GM23338 (cell line): ENCODE measurements at regions not wholly inside any gene's neighbourhood (a gene's known extent, or its start where the extent isn't known, plus 50 kb on each side); places are given as distances from the start of the nearest gene placed in this dataset.

ENCODE experiments used
- ATAC-seq: fragments of 200-7000 bp; cut with Tn5 transposase; 3 replicates; pipeline ENCODE4 v1.9.1; 2020
- DNase-seq: peaks from one replicate; pipeline ENCODE4 v3.0.0-alpha.2; 2015; ENCODE audit warnings: low spot score
- H2AFZ ChIP-seq: fragments of 200-600 bp; sonication (generic); 2 replicates; pipeline ENCODE4 v1.8.0; 2016; ENCODE audit warnings: antibody characterized with exemption, mild to moderate bottlenecking, moderate library complexity
- H3F3A ChIP-seq: fragments of 200-600 bp; sonication (generic); replicated peaks from 2 replicates; pipeline ENCODE4 v1.8.0; 2017; ENCODE audit warnings: antibody characterized with exemption, mixed run types, low read depth
- H3K27ac ChIP-seq: fragments of 200-600 bp; sonication (generic); 2 replicates; pipeline ENCODE4 v1.6.1; 2016; ENCODE audit warnings: low read depth
- H3K27me3 ChIP-seq: fragments of 200-600 bp; sonication (generic); 2 replicates; pipeline ENCODE4 v1.8.0; 2016; ENCODE audit warnings: mild to moderate bottlenecking, mixed run types, moderate library complexity; ENCODE audit not compliant: insufficient read depth
- H3K36me3 ChIP-seq: fragments of 200-600 bp; sonication (generic); 2 replicates; pipeline ENCODE4 v1.8.0; 2016; ENCODE audit warnings: mild to moderate bottlenecking; ENCODE audit not compliant: insufficient read depth
- H3K4me1 ChIP-seq: fragments of 200-600 bp; sonication (generic); 2 replicates; pipeline ENCODE4 v1.8.0; 2016; ENCODE audit warnings: mild to moderate bottlenecking, moderate library complexity; ENCODE audit not compliant: insufficient read depth
- H3K4me2 ChIP-seq: fragments of 200-600 bp; sonication (generic); 2 replicates; pipeline ENCODE4 v1.7.1; 2017; ENCODE audit warnings: mixed run types
- H3K4me3 ChIP-seq: fragments of 200-600 bp; sonication (generic); 2 replicates; pipeline ENCODE4 v1.6.1; 2016; ENCODE audit warnings: mixed run types
- H3K79me2 ChIP-seq: fragments of 200-600 bp; sonication (generic); replicated peaks from 2 replicates; pipeline ENCODE4 v1.8.0; 2017; ENCODE audit warnings: mild to moderate bottlenecking; ENCODE audit not compliant: insufficient read depth
- H3K9me2 ChIP-seq: fragments of 200-600 bp; sonication (generic); 2 replicates; pipeline ENCODE4 v1.8.0; 2017; ENCODE audit not compliant: insufficient read depth
- H4K20me1 ChIP-seq: fragments of 200-600 bp; sonication (generic); replicated peaks from 2 replicates; pipeline ENCODE4 v1.8.0; 2017; ENCODE audit warnings: mild to moderate bottlenecking; ENCODE audit not compliant: insufficient read depth
- H3K27ac Mint-ChIP-seq: 2 replicates; pipeline ENCODE4 v1.8.0; 2020; ENCODE audit warnings: inconsistent platforms, mild to moderate bottlenecking, moderate library complexity, mixed read lengths
- H3K27me3 Mint-ChIP-seq: 3 replicates; pipeline ENCODE4 v1.8.0; 2022; ENCODE audit warnings: low read depth, mild to moderate bottlenecking, moderate library complexity, mixed read lengths, inconsistent platforms; ENCODE audit not compliant: insufficient read depth, poor library complexity
- H3K36me3 Mint-ChIP-seq: 3 replicates; pipeline ENCODE4 v1.8.0; 2021; ENCODE audit warnings: low read depth, mild to moderate bottlenecking, inconsistent platforms, moderate library complexity, mixed read lengths
- H3K4me1 Mint-ChIP-seq: 3 replicates; pipeline ENCODE4 v1.8.0; 2020; ENCODE audit warnings: mild to moderate bottlenecking, inconsistent platforms, mixed read lengths
- H3K4me3 Mint-ChIP-seq: 3 replicates; pipeline ENCODE4 v1.8.0; 2021; ENCODE audit warnings: moderate library complexity, mild to moderate bottlenecking, inconsistent platforms, mixed read lengths
- H3K9me3 Mint-ChIP-seq: 3 replicates; pipeline ENCODE4 v1.8.0; 2020; ENCODE audit warnings: moderate library complexity, mild to moderate bottlenecking, inconsistent platforms, mixed read lengths
- CREB1 ChIP-seq: fragments of 250-450 bp; sonication (Bioruptor Pico); IDR thresholded peaks from 2 replicates; pipeline ENCODE4 v1.5.0; 2020; ENCODE audit warnings: low read depth, mild to moderate bottlenecking, moderate library complexity
- EZH2 ChIP-seq: fragments of 200-600 bp; sonication (generic); IDR thresholded peaks from one replicate; pipeline ENCODE4 v1.8.0; 2017; ENCODE audit warnings: antibody characterized with exemption, mild to moderate bottlenecking, low read depth; ENCODE audit not compliant: unreplicated experiment
- NANOG ChIP-seq: IDR thresholded peaks from 2 replicates; pipeline ENCODE4 v1.6.1; 2016; ENCODE audit warnings: antibody characterized with exemption, borderline replicate concordance
- POLR2AphosphoS5 ChIP-seq: IDR thresholded peaks from 2 replicates; pipeline ENCODE4 v1.6.1; 2016; ENCODE audit warnings: antibody characterized with exemption, low read depth
- STAT1 ChIP-seq: IDR thresholded peaks from one replicate; pipeline ENCODE4 v1.6.1; 2016; ENCODE audit warnings: antibody characterized with exemption; ENCODE audit not compliant: unreplicated experiment
- ZNF114 ChIP-seq: fragments of 250-450 bp; sonication (Bioruptor Pico); IDR thresholded peaks from 2 replicates; pipeline ENCODE4 v1.5.0; 2020; ENCODE audit warnings: mild to moderate bottlenecking, moderate library complexity
- ZNF331 ChIP-seq: fragments of 250-450 bp; sonication (Bioruptor Pico); IDR thresholded peaks from 2 replicates; pipeline ENCODE4 v1.5.0; 2020; ENCODE audit warnings: low read depth, mild to moderate bottlenecking, moderate library complexity
- TF ChIP-seq, protein P1 (sequence below): IDR thresholded peaks from 2 replicates; pipeline ENCODE4 v1.6.1; 2016; ENCODE audit warnings: antibody characterized with exemption
- TF ChIP-seq, protein P2 (sequence below), 2 experiments: fragments of 200-600 bp in 1 of 2; sonication (generic) in 1 of 2; conservative IDR thresholded peaks; 2 replicates each; pipeline versions ENCODE4 v1.5.1 to v1.6.1; 2016 to 2017; ENCODE audit warnings: antibody characterized with exemption in 2 of 2, low read depth in 2 of 2, mild to moderate bottlenecking in 2 of 2, moderate library complexity in 1 of 2
- TF ChIP-seq, protein P3 (sequence below): fragments of 250-450 bp; sonication (Bioruptor Pico); IDR thresholded peaks from 2 replicates; pipeline ENCODE4 v1.5.0; 2020; ENCODE audit warnings: mild to moderate bottlenecking, moderate library complexity

DNA sequence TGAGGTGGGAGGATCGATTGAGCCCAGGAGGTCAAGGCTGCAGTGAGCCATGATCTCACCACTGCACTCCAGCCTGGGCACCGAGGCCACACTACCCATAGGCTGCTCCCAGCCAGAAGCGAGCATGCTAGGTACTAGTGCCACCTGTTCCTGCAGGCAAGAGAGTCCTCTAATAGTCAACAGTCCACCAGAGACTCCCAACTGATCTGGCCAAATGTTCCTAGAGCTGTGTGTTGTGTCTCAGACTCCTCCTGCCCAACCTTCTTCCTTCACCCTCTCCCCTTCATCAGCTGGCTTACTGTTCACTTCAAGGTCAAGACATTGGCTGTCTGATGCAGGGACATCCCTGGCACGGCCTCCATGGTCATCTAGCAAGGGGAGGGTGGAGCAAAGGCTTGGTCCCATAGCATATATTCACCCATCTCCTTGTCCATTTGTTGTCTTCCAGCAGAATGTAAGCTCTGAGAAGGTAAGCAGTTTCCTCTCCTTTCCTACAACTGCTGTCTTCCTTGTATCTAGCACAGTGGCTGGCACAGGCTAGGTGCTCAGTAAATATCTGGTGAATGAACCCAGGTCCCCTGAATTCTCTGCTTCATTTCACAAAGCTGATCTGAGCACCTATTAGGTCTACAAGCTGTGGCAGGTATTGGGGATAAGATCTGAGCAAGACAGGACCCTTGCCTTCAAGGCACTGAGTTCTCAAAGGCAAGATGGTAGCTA is 126.2 kb upstream of the SERPIND1 start:
- no peak for ATAC-seq
- TF ChIP-seq STAT1 (no peak), NANOG (no peak), ZNF331 (no peak), CREB1 (no peak), EZH2 (no peak), ZNF114 (no peak), POLR2AphosphoS5 (no peak)
- TF ChIP-seq, protein P1, sequence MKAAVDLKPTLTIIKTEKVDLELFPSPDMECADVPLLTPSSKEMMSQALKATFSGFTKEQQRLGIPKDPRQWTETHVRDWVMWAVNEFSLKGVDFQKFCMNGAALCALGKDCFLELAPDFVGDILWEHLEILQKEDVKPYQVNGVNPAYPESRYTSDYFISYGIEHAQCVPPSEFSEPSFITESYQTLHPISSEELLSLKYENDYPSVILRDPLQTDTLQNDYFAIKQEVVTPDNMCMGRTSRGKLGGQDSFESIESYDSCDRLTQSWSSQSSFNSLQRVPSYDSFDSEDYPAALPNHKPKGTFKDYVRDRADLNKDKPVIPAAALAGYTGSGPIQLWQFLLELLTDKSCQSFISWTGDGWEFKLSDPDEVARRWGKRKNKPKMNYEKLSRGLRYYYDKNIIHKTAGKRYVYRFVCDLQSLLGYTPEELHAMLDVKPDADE = no peak
- TF ChIP-seq, protein P2, sequence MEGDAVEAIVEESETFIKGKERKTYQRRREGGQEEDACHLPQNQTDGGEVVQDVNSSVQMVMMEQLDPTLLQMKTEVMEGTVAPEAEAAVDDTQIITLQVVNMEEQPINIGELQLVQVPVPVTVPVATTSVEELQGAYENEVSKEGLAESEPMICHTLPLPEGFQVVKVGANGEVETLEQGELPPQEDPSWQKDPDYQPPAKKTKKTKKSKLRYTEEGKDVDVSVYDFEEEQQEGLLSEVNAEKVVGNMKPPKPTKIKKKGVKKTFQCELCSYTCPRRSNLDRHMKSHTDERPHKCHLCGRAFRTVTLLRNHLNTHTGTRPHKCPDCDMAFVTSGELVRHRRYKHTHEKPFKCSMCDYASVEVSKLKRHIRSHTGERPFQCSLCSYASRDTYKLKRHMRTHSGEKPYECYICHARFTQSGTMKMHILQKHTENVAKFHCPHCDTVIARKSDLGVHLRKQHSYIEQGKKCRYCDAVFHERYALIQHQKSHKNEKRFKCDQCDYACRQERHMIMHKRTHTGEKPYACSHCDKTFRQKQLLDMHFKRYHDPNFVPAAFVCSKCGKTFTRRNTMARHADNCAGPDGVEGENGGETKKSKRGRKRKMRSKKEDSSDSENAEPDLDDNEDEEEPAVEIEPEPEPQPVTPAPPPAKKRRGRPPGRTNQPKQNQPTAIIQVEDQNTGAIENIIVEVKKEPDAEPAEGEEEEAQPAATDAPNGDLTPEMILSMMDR (conservative IDR thresholded peaks at IDR 0.05; ENCODE audit: low read depth in 2 of 2) = no peak
- TF ChIP-seq, protein P3, sequence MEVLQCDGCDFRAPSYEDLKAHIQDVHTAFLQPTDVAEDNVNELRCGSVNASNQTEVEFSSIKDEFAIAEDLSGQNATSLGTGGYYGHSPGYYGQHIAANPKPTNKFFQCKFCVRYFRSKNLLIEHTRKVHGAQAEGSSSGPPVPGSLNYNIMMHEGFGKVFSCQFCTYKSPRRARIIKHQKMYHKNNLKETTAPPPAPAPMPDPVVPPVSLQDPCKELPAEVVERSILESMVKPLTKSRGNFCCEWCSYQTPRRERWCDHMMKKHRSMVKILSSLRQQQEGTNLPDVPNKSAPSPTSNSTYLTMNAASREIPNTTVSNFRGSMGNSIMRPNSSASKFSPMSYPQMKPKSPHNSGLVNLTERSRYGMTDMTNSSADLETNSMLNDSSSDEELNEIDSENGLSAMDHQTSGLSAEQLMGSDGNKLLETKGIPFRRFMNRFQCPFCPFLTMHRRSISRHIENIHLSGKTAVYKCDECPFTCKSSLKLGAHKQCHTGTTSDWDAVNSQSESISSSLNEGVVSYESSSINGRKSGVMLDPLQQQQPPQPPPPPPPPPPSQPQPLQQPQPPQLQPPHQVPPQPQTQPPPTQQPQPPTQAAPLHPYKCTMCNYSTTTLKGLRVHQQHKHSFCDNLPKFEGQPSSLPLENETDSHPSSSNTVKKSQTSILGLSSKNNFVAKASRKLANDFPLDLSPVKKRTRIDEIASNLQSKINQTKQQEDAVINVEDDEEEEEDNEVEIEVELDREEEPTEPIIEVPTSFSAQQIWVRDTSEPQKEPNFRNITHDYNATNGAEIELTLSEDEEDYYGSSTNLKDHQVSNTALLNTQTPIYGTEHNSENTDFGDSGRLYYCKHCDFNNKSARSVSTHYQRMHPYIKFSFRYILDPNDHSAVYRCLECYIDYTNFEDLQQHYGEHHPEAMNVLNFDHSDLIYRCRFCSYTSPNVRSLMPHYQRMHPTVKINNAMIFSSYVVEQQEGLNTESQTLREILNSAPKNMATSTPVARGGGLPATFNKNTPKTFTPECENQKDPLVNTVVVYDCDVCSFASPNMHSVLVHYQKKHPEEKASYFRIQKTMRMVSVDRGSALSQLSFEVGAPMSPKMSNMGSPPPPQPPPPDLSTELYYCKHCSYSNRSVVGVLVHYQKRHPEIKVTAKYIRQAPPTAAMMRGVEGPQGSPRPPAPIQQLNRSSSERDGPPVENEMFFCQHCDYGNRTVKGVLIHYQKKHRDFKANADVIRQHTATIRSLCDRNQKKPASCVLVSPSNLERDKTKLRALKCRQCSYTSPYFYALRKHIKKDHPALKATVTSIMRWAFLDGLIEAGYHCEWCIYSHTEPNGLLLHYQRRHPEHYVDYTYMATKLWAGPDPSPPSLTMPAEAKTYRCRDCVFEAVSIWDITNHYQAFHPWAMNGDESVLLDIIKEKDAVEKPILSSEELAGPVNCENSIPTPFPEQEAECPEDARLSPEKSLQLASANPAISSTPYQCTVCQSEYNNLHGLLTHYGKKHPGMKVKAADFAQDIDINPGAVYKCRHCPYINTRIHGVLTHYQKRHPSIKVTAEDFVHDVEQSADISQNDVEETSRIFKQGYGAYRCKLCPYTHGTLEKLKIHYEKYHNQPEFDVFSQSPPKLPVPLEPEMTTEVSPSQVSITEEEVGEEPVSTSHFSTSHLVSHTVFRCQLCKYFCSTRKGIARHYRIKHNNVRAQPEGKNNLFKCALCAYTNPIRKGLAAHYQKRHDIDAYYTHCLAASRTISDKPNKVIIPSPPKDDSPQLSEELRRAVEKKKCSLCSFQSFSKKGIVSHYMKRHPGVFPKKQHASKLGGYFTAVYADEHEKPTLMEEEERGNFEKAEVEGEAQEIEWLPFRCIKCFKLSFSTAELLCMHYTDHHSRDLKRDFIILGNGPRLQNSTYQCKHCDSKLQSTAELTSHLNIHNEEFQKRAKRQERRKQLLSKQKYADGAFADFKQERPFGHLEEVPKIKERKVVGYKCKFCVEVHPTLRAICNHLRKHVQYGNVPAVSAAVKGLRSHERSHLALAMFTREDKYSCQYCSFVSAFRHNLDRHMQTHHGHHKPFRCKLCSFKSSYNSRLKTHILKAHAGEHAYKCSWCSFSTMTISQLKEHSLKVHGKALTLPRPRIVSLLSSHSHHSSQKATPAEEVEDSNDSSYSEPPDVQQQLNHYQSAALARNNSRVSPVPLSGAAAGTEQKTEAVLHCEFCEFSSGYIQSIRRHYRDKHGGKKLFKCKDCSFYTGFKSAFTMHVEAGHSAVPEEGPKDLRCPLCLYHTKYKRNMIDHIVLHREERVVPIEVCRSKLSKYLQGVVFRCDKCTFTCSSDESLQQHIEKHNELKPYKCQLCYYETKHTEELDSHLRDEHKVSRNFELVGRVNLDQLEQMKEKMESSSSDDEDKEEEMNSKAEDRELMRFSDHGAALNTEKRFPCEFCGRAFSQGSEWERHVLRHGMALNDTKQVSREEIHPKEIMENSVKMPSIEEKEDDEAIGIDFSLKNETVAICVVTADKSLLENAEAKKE (CRISPR knock-in tag) = no peak
- Mint-ChIP-seq H3K36me3 (no peaks in the 10 kb centered on the region), H3K9me3 (no peaks in the 10 kb centered on the region), H3K4me1 (peaks cover 8% of the 10 kb centered on the region; the same call in 2 of the 3 replicates), H3K27me3 (no peaks in the 10 kb centered on the region), H3K4me3 (no peak overlapping the region; the same call in 2 of the 3 replicates), H3K27ac (no peak overlapping the region)
- H3K9me2 ChIP-seq = no peaks in the 10 kb centered on the region
- no peaks in the 10 kb centered on the region for H3K27me3 ChIP-seq
- no peak overlapping the region for H3K4me2 ChIP-seq
- no peaks in the 10 kb centered on the region for H3F3A ChIP-seq
- H3K4me1 ChIP-seq = no peaks in the 10 kb centered on the region
- no peak overlapping the region for H3K27ac ChIP-seq
- H2AFZ ChIP-seq = no peak overlapping the region
- H3K36me3 ChIP-seq = no peaks in the 10 kb centered on the region
- DNase-seq = no peak
- no peaks in the 10 kb centered on the region for H3K79me2 ChIP-seq
- no peaks in the 10 kb centered on the region for H4K20me1 ChIP-seq
- no peak overlapping the region for H3K4me3 ChIP-seq
